ENCODE measurements at regions not wholly inside any gene's neighbourhood (a gene's known extent, or its start where the extent isn't known, plus 50 kb on each side); places are given as distances from the start of the nearest gene placed in this dataset.
A peak's percentile ranks its signal among the peaks of the same experiment; 100 is the strongest.

DNA sequence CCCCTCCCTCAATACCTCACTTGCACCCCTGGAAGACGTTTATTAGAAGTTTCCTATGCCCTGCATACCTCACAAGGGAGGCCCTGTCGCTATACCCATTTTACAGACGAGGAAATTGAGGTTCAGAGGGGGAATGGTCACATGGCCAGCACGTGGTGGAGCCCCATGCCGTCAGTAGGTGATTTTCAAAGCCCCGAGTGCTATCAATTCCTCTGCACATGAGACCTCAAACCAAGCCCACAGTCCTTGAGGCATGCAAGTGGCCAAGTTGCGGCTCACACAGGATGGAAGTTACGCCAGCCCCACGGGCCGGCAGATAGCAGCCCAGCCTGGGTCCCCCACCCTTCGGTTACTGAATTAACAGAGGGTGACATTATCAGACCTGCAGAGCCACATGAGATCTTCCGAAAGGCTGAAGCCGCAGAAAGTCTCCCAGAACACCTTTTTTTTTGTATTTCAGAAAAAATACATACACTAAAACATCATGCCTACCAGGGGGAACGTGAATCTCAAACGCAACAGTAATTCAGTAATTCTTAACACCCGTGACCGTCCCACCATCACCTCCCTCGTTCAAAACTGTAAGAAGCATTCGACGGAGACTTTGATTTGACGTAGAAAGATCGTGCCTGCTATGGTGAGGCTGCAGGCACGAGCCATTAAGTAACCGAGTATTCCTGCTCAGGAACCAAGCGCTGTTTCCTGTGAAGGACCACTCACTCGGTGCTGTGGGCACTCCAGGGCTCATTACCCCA is 129.0 kb downstream of the RFLNA start:
- no peak for DNase-seq

DNA sequence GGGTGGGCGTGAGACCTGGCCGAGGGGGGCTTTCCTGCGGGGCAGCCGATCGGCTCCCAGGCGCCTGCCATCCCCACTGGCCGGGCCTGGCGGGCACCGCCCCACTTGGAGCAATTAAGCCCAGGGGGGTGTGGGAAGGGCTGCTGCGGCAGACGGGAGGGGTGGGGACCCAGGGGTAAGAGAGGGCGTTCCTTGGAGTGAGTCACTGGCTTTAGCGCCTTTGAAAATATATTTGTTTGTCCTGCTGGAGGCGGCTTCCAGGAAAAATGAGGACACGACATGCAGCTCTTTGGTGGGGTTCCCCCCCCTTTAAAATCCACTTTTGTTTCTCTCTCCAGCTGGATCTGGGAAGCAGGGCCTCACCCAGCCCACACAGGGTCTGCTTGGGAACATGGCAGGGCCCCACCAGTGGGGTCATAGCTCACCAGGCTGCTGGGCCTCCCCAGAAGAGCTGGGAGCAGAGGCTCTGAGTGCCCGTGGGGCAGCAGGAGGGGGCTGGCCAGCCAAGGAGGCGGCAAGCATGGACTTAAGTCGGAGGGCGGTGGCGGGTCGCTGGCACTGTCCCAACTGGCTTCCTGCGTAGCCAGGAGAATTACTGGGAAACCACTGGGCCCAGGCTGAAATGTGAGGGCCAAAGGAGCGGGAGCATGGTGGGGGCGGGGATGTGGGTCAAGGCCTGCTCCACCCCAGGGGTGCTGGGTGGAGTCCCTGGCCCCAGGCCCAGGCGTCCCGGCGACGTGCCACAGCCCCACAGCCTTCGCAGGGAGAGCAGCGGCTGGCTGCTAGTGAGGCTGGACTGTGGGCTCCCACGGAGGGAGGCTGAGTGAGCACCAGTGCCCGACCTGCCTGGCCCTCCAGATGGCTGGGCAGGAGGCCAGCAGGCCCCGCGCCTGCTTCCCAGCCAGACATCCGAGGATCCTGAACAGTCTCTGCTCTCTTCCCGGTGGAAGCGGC is 128.0 kb downstream of the RFLNA start:
- peak; percentile 30 for DNase-seq

DNA sequence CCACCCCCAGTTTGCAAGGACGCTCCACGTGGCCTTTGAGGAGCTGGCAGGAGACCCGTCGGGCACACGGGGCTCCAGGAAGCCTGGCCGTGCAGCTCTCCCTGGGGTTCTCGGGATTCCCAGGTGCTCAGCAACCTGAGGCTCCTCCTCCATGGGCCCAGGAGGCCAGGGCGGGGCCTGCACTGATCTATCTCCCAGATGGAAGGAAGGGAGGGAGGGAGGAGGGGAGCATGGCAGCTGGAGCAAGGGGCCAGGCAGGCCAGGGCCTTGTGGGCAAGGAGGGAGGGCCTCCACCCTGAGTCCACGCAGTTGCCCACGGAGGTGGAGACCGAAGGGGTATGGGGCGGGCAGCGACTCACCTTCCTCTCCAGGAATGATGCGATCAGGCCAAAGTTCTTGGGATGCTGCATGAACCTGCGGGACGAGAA is 127.3 kb downstream of the RFLNA start:
- DNase-seq = no peak

DNA sequence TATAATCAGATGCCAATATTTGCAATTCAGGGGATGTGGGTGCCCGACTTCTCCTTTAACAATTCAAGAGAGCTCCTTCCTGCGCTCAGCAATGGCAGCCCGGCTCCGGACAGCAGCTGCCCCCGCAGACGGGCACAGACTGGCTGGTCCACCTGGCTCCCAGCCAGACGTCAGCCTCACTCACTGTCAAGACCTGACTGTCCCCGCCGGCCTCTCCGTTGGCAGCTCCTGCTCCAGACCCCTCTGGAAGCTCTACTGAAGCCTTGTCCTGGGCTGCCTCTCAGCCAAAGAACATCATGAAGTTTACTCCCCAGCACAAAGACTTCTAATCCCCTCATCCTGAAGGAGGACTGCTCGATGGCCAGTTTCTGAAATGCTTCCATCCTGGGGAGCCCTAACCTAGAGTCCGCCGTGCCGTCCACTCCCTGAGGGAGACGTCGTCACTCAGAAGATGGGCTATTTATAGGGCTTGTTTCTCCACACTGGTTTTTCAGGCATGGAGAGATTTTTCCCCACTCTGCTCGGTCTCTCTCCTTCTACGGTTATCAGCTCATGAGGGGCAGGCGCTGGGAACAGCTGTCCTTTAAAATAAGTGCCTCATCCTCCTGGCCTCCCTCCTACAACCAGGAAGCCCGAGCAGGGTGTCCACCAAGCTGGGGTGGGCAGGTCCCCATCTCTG is 126.2 kb downstream of the RFLNA start:
- DNase-seq = no peak

DNA sequence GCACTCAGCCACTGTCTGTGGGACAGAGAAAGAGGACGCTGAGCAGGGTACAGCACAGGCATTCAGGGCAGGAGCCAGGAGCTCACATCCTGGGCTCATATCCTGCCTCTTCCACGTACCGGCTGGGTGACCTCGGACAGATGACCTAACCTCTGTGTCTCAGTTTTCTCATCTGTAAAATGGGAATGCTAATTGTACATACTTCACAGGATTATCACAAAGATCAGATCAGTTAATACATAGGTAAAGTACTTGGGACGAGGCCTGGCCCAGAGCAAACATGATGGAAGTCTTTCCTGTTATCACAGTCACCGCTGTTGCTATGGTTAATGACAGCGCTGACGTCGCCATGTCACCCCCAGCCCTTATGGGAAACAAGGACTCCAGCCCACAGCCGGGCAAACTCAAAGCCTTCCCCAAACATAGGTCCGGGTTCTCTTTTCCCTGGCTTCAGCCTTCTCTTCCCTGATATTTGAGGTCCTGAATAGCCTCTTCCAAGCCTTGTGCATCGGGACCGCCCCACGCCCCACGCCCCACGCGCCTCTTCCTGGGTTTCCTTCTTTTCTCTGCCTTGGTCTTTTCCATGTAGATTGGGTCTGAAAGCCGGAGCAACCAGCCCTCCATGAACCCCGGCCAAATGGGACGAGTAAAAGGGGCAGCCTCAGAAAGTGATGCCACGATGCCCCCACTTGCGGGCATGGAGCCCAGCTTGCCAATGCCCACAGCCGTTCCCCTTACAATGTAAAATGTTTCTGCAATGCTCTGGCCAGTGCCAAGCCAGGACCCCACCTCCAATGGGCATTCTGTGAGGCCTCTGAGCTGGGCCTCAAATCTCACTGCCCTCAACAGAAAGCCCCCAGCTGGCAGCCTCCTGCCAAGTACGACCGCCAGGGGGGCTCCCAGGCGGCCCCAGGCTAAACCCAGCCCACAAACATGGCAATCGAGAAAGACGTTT is 125.4 kb downstream of the RFLNA start:
- no peak for DNase-seq

DNA sequence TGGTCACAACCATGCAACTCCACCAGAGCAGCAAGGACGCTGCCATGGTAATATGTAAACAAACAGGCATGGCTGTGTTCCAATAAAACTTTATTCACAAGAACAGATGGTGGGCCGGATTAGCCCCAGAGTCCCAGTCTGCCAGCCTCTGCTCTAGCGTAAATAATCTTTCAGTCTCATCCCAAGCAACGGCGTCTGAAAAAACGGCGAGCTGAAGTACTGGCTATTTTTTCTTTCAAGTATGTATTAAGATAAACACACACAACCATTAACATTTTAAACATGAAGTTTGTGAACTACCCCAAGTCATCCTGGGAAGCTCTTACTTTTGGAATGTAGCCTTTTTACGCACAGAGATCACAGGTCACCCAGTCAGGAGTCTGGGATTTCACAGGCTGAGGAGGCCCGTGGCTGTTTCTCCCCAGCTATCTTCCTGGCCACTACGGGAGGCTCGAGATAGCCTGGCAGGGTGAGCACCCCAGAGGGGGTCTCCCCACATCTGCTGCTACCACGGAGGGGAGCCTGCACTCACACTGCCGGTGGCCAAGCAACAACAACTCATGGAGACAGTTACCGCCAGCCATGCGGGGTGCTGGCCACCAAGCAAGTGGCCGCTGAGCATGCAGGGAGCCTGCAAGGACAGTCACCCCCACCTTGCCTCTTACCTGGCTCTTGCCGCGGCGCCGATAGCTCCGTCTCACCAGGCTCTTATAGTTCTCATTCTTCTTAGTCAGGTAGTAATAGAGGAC is 124.6 kb downstream of the RFLNA start:
- no peak for DNase-seq

GRCh38 chr12:124418791-124419190 is 123.9 kb downstream of the RFLNA start:
- no peak for DNase-seq

DNA sequence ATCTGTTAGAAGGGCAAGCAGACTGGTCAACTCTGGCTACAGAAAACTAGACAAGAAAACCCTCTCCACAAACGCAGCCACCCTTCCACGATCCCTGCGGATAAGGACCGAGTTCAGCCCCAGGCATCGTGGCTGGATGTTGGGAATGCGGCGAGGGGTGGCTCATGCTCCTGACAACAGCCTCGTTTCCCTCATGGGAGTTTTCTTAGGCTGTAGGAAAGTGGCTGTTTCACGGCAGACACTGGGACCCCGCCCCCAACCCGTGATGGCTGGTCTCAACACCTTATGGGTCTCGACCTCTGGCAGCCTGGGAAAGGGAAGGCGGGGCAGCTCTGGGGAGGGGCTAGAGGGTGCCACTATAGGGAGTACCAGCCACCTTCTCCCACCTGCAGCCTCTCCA is 123.3 kb downstream of the RFLNA start:
- DNase-seq = no peak

DNA sequence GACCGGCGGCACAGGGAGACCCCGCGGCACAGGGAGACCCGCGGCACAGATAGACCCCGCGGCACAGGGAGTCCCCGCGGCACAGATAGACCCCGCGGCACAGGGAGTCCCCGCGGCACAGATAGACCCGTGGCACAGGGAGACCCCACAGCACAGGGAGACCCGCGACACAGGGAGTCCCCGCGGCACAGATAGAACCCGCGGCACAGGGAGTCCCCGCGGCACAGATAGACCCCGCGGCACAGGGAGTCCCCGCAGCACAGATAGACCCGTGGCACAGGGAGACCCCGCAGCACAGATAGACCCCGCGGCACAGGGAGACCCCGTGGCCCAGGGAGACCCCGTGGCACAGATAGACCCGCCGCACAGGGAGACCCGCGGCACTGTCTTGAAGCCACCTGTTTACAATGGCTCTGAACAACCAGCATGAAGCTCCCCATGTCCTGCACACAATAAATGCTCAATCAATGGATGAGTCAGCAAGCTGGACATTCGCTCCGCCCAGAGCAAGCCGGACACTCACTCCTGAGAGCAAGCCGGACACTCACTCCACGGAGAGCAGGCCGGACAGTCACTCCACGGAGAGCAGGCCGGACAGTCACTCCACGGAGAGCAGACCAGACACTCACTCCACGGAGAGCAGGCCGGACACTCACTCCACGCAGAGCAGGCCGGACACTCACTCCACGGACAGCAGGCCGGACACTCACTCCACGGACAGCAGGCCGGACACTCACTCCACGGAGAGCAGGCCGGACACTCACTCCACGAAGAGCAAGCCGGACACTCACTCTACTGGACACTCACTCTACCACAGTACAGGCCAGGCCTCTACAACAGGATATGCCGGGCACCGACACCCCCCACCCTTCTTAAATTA is 121.9 kb downstream of the RFLNA start:
- DNase-seq = no peak

DNA sequence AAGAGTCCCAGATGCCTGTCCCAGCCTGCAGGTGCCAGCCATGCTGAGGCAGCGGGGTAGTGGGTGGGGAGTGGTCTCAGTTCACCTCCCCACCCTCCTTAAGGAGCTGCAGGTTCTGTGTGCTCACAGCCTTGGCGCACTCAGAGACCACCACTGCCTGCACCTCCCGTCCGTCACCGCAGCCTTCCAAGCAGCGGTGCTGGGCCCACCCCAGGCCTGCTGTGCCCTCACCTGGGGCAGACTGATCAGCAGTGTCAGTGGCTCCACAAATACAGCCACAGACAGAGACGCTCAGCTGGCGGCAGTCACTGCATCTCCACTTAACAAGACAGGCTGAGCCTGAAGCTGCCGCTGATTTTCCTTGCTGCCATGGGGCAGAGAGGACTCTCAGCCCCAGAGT is 120.2 kb downstream of the RFLNA start:
- no peak for DNase-seq

GRCh38 chr12:124413915-124414314 is 119.0 kb downstream of the RFLNA start:
- DNase-seq = no peak

DNA sequence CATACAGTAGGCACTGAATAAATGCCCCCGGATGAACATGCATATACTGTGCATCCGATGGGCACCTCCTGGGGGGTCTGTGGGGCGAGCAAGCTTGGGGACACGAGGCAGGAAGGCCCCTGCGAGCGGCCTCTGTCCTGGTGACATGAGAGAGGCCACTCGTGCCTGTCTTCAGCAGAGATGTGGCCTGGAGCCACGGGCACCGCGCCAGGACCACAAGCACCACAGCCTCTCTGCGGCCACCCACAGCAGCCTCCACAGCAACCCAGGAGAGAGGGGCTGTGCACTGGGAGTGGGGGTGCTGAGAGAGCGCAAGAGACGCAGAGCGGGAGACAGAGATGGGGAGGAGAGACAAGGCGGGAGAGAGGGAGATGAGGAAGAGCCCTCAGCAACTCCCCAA is 118.5 kb downstream of the RFLNA start:
- no peak for DNase-seq

- no peak for DNase-seq
These were observed 117.7 kb downstream of the RFLNA start for GRCh38 chr12:124412646-124413015.

GRCh38 chr12:124411953-124412645 is 117.2 kb downstream of the RFLNA start:
- no peak for DNase-seq

GRCh38 chr12:124411281-124411878 is 116.5 kb downstream of the RFLNA start:
- DNase-seq = no peak

DNA sequence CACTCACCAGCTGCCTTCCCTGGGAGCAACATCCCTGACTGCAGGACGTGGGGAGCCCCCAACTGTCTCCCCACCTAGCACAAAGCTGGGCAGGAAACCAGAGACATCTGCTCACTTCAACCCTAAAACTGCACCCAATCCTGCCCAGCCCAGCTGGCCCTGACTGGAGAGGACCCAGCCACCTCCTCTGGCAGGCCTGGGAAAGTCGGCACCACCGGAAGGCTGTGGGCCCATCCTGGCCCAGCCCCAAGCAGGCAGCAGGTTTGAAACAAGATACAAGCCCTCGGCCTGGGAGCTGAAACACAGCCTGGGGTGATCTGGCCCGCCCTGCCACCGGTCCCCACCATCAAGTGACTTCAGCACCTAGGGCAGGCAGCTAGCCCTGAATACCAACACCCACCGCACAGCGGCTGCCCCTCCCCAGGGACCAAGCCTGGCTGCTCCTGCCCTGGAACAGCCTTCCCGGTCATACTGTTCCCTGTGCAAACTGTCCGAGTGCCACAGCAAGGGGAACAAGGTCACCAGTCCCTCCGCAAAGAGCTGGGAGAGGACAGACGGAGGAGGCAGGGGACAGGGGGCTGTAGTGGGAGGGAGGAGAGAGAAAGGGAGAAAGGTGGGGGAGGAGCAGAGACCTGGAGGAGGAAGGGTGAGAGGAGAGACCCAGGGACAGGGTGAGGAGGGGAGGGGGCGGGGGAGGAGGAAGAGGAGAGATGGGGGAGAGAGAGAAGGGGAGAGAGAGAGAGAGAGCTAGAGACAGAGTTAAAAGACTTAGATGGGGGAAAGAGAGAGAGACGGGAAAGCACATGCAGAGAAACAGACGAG is 115.7 kb downstream of the RFLNA start:
- no peak for DNase-seq

GRCh38 chr12:124408822-124409517 is 114.1 kb downstream of the RFLNA start:
- DNase-seq = no peak

GRCh38 chr12:124407074-124407473 is 112.2 kb downstream of the RFLNA start:
- no peak for DNase-seq

Data from NCI-H1092 (cell line).